Brain microvascular endothelial cell (primary cell): ENCODE measurements at regions not wholly inside any gene's neighbourhood (a gene's known extent, or its start where the extent isn't known, plus 50 kb on each side); places are given as distances from the start of the nearest gene placed in this dataset.
"Not testable (repeated sequence)": the region's sequence is repeated elsewhere in the genome, so short reads cannot be mapped to it uniquely, and the experiment has no call there.

Source experiments
- DNase-seq: peaks from one replicate; pipeline ENCODE4 v3.0.0-alpha.2; 2020
- H3K27ac ChIP-seq: fragments of 250-450 bp; sonication (Bioruptor Pico); 2 replicates; pipeline ENCODE4 v1.5.1; 2020; ENCODE audit warnings: mild to moderate bottlenecking, moderate library complexity
- H3K27me3 ChIP-seq: fragments of 250-450 bp; sonication (Bioruptor Pico); replicated peaks from 2 replicates; pipeline ENCODE4 v1.5.1; 2020; ENCODE audit warnings: mild to moderate bottlenecking
- H3K36me3 ChIP-seq: fragments of 250-450 bp; sonication (Bioruptor Pico); replicated peaks from 2 replicates; pipeline ENCODE4 v1.5.1; 2020; ENCODE audit warnings: mild to moderate bottlenecking
- H3K4me3 ChIP-seq: 2 replicates; pipeline ENCODE4 v1.5.1; 2011; ENCODE audit warnings: low read depth, mild to moderate bottlenecking, control low read depth, low read length, moderate library complexity
- in situ Hi-C: cut with HindIII; loops from 2 replicates; pipeline ENCODE4 v1.10.0; 2017; ENCODE audit warnings: low sequenced_read_pairs, low pct_ligation_motif_present
- TF ChIP-seq, protein P1 (sequence below): IDR thresholded peaks from 2 replicates; pipeline ENCODE4 v1.5.1; 2011; ENCODE audit warnings: low read depth, mild to moderate bottlenecking, moderate library complexity, low read length, control low read depth, inconsistent platforms; ENCODE audit errors: missing control alignments

DNA sequence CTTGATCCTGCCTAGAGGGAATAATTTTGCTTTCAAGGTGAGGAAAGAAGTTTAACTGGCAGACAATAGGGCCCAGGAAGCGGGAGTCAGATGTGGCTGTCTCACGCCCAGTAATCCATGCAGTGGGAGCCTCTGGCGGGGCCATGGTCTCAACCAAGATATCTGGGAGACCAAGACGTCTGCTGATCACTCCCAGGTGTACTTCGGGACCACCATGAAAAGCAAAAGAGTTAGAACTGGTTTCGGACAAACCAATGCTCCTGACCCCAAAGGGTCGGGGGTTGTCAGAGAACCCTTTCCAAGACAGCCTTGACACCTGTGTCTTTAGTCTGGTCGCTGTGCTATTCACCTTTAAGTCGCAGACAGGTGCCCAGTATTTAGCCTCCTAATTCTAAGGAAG is 256.9 kb upstream of the MBL2 start:
- no peak for DNase-seq
- no peaks in the 10 kb centered on the region for H3K27me3 ChIP-seq
- TF ChIP-seq, protein P1, sequence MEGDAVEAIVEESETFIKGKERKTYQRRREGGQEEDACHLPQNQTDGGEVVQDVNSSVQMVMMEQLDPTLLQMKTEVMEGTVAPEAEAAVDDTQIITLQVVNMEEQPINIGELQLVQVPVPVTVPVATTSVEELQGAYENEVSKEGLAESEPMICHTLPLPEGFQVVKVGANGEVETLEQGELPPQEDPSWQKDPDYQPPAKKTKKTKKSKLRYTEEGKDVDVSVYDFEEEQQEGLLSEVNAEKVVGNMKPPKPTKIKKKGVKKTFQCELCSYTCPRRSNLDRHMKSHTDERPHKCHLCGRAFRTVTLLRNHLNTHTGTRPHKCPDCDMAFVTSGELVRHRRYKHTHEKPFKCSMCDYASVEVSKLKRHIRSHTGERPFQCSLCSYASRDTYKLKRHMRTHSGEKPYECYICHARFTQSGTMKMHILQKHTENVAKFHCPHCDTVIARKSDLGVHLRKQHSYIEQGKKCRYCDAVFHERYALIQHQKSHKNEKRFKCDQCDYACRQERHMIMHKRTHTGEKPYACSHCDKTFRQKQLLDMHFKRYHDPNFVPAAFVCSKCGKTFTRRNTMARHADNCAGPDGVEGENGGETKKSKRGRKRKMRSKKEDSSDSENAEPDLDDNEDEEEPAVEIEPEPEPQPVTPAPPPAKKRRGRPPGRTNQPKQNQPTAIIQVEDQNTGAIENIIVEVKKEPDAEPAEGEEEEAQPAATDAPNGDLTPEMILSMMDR = no peak
- no peak overlapping the region for H3K27ac ChIP-seq
- in situ Hi-C loops = no loop called here
- no peaks in the 10 kb centered on the region for H3K36me3 ChIP-seq
- no peak overlapping the region for H3K4me3 ChIP-seq

DNA sequence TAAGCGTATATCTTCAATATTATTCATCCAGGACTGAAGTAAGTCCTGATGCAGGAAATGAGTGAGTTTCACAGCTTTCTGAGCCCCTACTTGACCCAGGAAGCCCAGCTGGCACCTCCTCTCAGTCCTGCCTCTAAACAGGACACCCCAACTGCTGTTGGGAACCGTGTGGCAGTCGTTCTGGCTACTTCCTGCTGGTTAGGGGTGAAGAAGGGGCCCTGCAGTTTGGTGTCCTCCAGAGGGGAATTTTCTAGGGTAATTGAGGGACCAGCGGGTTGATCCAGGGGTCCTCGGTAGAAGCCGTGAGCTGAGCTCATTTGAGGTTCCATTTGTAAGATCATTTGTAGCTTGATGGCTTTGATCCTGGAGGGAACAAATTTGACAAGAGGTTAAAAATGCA is 253.2 kb upstream of the MBL2 start:
- H3K4me3 ChIP-seq, H3K36me3 ChIP-seq, H3K27ac ChIP-seq, in situ Hi-C loops, H3K27me3 ChIP-seq, DNase-seq: not testable (repeated sequence)

DNA sequence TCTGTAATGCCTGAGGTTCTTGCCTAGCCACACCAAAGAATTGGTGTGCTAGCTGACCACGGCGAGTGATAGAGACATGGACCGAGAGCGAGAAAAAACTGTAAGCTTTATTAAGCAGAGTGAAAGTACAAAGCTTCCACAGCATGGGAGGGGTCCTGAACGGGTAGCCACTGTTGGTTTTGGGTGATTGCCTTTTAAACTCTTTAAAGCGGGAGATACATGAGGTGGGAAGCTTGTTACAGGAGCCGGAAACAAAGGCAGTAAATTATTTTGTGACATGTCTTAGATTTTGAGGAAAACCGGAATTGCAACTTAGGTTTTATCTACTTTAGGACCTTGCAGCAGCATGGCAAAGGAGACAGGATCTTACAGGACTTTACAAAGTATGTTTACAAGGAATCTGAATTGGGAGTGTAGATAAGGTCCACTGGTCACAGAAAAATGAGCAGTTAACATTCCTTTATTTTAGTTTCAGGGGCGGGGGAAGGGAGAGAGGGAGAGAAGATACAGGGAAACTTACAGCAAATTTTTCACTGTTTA is 252.7 kb upstream of the MBL2 start:
- H3K27ac ChIP-seq = no peak overlapping the region
- in situ Hi-C loops = no loop called here
- H3K27me3 ChIP-seq = no peaks in the 10 kb centered on the region
- peak overlapping the region; percentile 20 for H3K4me3 ChIP-seq
- TF ChIP-seq, protein P1 = no peak
- DNase-seq = no peak
- no peaks in the 10 kb centered on the region for H3K36me3 ChIP-seq

GRCh38 chr10:53023411-53023810 is 250.8 kb upstream of the MBL2 start:
- TF ChIP-seq, protein P1 = no peak
- no peaks in the 10 kb centered on the region for H3K27me3 ChIP-seq
- H3K27ac ChIP-seq = no peak overlapping the region
- DNase-seq = no peak
- H3K36me3 ChIP-seq = no peaks in the 10 kb centered on the region
- in situ Hi-C loops = no loop called here
- no peak overlapping the region for H3K4me3 ChIP-seq

DNA sequence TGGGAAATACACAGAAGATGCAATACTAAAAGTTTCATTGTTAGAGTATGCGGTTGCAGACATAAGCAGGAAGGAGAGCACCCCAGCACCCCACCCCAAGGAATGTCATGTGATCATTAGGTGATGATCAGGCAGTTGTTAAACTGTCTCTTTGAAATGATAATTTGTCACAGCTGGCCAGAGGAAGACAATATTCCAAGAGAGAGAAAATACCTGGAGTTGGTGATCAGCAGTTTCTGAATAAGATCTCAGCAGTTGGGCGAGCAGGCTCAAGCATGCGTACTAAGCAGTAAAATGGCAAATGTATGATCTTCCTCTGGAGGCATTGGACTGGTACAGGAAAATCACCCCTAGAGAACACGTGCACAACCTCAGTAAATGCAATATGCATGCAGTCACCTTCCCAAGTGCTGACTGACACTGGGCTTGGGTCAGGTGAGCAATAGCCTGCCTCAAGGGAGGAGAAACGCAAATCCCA is 250.1 kb upstream of the MBL2 start:
- Histone ChIP-seq H3K36me3 (no peaks in the 10 kb centered on the region), H3K27me3 (no peaks in the 10 kb centered on the region), H3K27ac (no peak overlapping the region), H3K4me3 (no peak overlapping the region)
- DNase-seq = no peak
- TF ChIP-seq, protein P1 = no peak
- in situ Hi-C loops = no loop called here

GRCh38 chr10:53013201-53013810 is 240.7 kb upstream of the MBL2 start:
- in situ Hi-C loops = no loop called here

More at GRCh38 chr10:53013201-53013810, 240.7 kb upstream of the MBL2 start:
- Histone ChIP-seq H3K4me3 (no peak overlapping the region), H3K27ac (no peak overlapping the region), H3K36me3 (no peaks in the 10 kb centered on the region), H3K27me3 (no peaks in the 10 kb centered on the region)
- TF ChIP-seq, protein P1 = no peak
- DNase-seq = no peak
